ENCODE measurements at regions not wholly inside any gene's neighbourhood (a gene's known extent, or its start where the extent isn't known, plus 50 kb on each side); places are given as distances from the start of the nearest gene placed in this dataset.

DNA sequence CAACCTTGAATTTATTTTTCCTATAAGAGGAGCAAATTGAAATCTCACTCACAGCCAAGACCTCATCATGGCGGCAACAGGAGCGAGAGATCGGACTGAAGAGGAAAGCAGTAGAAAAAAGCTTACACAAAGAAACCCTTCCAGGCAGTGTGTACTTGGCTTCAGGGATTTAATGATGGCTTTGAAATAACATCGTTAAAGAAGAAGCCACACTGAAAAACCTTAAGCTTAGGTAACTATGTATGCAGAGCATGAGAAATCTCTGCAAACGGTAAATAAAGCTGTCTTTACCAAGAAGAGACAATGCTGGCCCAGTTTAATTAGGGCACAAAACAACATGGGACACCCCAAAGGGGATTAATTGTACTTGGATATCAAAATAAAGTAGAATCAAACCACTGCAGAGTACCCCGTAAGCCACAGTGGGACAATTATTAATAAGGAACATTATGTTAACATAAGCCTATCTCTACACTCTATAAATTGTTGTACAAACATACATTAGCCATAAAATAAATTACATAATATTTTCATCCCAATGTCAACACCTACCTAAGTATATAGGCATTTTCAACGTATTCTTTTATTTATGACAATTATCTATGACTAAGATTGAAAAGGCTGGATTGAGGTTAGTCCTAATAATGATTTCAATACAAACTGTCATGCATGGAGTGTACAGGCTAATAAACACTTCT lies 360.2 kb upstream of the CHRM3 start:
- H3K36me3 ChIP-seq: no peaks in the 10 kb centered on the region
- ATAC-seq (no peak), DNase-seq (no peak)
- intact Hi-C loops (cut with DNase I): no loop called here
- peaks cover 0 to 7% (median 0%) of the 10 kb centered on the region in 11 donors for H3K9me3 ChIP-seq
- H3K4me1 ChIP-seq: no peaks in the 10 kb centered on the region
- no peak overlapping the region for H3K27ac ChIP-seq
- TF ChIP-seq, protein P1, sequence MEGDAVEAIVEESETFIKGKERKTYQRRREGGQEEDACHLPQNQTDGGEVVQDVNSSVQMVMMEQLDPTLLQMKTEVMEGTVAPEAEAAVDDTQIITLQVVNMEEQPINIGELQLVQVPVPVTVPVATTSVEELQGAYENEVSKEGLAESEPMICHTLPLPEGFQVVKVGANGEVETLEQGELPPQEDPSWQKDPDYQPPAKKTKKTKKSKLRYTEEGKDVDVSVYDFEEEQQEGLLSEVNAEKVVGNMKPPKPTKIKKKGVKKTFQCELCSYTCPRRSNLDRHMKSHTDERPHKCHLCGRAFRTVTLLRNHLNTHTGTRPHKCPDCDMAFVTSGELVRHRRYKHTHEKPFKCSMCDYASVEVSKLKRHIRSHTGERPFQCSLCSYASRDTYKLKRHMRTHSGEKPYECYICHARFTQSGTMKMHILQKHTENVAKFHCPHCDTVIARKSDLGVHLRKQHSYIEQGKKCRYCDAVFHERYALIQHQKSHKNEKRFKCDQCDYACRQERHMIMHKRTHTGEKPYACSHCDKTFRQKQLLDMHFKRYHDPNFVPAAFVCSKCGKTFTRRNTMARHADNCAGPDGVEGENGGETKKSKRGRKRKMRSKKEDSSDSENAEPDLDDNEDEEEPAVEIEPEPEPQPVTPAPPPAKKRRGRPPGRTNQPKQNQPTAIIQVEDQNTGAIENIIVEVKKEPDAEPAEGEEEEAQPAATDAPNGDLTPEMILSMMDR (IDR thresholded peaks at IDR 0.05): no peak
- WGBS, 2 donors: 86 to 94% methylated on average over 7 of the region's 7 CpGs
- no peak overlapping the region for H3K4me3 ChIP-seq
- no peaks in the 10 kb centered on the region for H3K27me3 ChIP-seq

DNA sequence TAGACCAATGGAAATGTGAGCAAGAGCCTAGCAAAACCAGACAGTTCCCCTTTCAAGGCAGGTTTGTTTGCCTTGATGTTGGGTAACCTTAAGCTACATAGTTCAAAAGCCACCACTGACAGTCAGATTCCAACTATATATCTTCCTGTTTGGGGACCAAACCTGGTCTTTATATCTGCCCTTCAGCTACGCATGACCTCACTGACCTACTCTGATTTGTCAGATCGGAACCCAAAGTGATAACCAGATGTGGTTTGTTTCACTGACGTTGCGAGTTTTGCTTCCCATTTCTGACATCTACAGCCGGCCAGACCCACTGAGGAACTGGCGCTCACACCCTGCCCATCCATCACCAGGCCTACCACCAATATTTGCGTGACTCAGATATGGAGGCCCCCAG lies 361.1 kb upstream of the CHRM3 start:
- H3K4me3 ChIP-seq: no peak overlapping the region
- TF ChIP-seq, protein P1 (IDR thresholded peaks at IDR 0.05): no peak

GRCh38 chr1:239023732-239024360 lies 362.5 kb upstream of the CHRM3 start:
- TF ChIP-seq, protein P1 (IDR thresholded peaks at IDR 0.05): no peak
- Histone ChIP-seq H3K4me1 (no peaks in the 10 kb centered on the region), H3K27me3 (no peaks in the 10 kb centered on the region), H3K36me3 (no peaks in the 10 kb centered on the region), H3K27ac (no peak overlapping the region), H3K9me3 (peaks cover 0 to 5% (median 0%) of the 10 kb centered on the region in 11 donors), H3K4me3 (no peak overlapping the region)
- no peak for ATAC-seq
- DNase-seq: no peak
- intact Hi-C loops (cut with DNase I): no loop called here
- WGBS, 2 donors: 54 to 55% methylated on average over 4 of the region's 4 CpGs

More for the DNA sequence above, 361.1 kb upstream of the CHRM3 start:
- Histone ChIP-seq H3K27ac (no peak overlapping the region), H3K36me3 (no peaks in the 10 kb centered on the region), H3K4me1 (no peaks in the 10 kb centered on the region), H3K27me3 (no peaks in the 10 kb centered on the region), H3K9me3 (peaks cover 0 to 5% (median 0%) of the 10 kb centered on the region in 11 donors)
- intact Hi-C loops (cut with DNase I): no loop called here
- no peak for DNase-seq
- ATAC-seq: no peak
- 85 to 93% methylated on average over 7 of the region's 7 CpGs for WGBS, 2 donors

DNA sequence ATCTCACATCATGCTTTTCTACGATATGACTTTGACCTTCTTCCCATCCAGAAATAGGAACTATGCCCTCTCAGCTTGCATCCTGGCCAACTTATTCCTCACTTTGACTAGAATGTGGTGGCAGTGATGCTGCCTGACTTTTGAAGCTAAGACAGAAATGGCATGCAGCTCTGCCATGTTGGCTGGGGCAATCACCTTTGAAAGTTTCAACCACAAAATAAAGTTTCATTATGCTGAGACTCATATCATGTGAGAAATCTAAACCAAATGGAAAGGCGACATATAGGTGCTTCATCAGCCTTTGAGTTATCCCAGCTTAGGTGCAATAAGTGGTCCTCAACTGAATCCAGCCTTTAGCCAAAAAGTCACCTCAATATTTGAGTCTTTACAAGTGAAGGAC lies 370.0 kb upstream of the CHRM3 start:
- intact Hi-C loops (cut with DNase I): no loop called here
- H3K9me3 ChIP-seq: peaks cover 0 to 6% (median 0%) of the 10 kb centered on the region in 11 donors
- no peaks in the 10 kb centered on the region for H3K4me1 ChIP-seq
- no peak for ATAC-seq
- no peaks in the 10 kb centered on the region for H3K36me3 ChIP-seq
- TF ChIP-seq, protein P1 (IDR thresholded peaks at IDR 0.05): no peak
- DNase-seq: no peak
- 77 to 83% methylated on average over 2 of the region's 2 CpGs for WGBS, 2 donors
- H3K27me3 ChIP-seq: no peaks in the 10 kb centered on the region
- no peak overlapping the region for H3K27ac ChIP-seq
- H3K4me3 ChIP-seq: no peak overlapping the region

Data from heart right ventricle (tissue), 16 donors.